ENCODE measurements at regions not wholly inside any gene's neighbourhood (a gene's known extent, or its start where the extent isn't known, plus 50 kb on each side); places are given as distances from the start of the nearest gene placed in this dataset.

DNA sequence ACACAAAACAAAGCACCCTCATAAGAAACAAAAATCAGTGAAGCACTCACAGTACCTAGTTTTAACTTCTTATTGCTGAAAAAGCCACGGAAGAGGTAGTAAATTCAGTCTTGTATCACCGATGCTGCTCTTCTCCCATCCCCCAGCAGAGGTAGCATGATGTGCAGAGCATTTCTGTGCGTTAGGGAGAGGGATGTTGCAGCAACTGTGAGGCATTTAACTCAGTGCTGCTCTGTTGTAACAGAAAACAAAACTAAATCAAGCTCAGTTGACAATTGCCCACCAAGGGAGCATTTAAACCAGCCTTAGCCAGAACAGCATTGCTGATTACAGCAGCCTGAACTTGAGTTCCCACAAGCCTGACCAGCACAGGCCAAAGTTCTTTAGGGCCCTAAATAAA lies 1279.7 kb upstream of the ADGRL3 start:
- no peak overlapping the region for H3K9ac ChIP-seq (ENCODE audit: low read length)

DNA sequence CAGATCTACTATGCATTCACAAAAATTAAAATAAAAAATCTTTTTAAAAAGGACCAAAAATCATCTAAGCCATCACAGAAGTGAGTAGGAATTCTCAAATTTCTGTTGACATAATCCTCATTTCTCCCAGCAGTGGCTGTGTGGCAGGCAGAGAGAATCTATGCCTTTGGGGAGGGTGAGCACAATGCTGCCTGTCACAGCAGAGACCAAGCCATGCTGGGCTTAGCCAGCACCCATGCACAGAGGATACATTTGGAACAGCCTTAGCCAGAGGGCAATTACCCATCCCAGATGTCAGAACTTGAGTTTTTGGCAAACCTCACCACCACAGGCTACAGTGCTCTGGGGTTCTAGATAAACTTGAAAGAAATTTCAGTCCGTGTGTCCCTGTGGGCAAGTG lies 1274.8 kb upstream of the ADGRL3 start:
- Histone ChIP-seq H3K27ac (ENCODE audit: low read length) (no peak overlapping the region), H3K36me3 (ENCODE audit: control insufficient read depth, low read depth, low read length) (no peaks in the 10 kb centered on the region), H3K9ac (ENCODE audit: low read length) (no peak overlapping the region), H3K4me1 (ENCODE audit: control insufficient read depth, low read depth, low read length) (no peaks in the 10 kb centered on the region), H3K9me3 (ENCODE audit: control insufficient read depth, low read depth, low read length) (no peaks in the 10 kb centered on the region), H3K27me3 (ENCODE audit: control insufficient read depth, insufficient read depth, low read length) (no peaks in the 10 kb centered on the region), H3K4me3 (ENCODE audit: low read length) (no peak overlapping the region)

More for the DNA sequence above, 1279.7 kb upstream of the ADGRL3 start:
- Histone ChIP-seq H3K27me3 (ENCODE audit: control insufficient read depth, insufficient read depth, low read length) (no peaks in the 10 kb centered on the region), H3K9me3 (ENCODE audit: control insufficient read depth, low read depth, low read length) (no peaks in the 10 kb centered on the region), H3K36me3 (ENCODE audit: control insufficient read depth, low read depth, low read length) (no peaks in the 10 kb centered on the region), H3K4me3 (ENCODE audit: low read length) (no peak overlapping the region), H3K4me1 (ENCODE audit: control insufficient read depth, low read depth, low read length) (no peaks in the 10 kb centered on the region), H3K27ac (ENCODE audit: low read length) (no peak overlapping the region)

DNA sequence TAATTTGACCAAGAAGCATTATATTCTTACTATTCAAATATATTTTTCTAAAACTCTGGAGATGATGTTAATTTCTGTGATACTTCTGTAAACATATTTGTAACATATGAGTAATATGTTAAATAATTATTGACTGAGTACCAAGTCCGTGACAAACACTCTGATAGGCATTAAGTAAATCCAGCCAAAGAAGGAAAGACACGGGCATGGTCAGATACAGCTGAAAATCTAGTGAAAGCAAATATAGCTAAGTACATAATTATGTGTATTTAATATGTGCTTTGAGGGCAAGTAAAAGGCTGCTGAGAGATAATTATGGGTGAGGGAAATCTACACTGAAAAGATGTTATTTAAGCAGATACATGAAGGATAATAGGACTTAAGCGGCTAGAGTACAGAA lies 1263.6 kb upstream of the ADGRL3 start:
- Histone ChIP-seq H3K27me3 (ENCODE audit: control insufficient read depth, insufficient read depth, low read length) (no peaks in the 10 kb centered on the region), H3K4me3 (ENCODE audit: low read length) (no peak overlapping the region), H3K9me3 (ENCODE audit: control insufficient read depth, low read depth, low read length) (peaks cover 2% of the 10 kb centered on the region), H3K27ac (ENCODE audit: low read length) (no peak overlapping the region), H3K4me1 (ENCODE audit: control insufficient read depth, low read depth, low read length) (no peaks in the 10 kb centered on the region), H3K9ac (ENCODE audit: low read length) (no peak overlapping the region), H3K36me3 (ENCODE audit: control insufficient read depth, low read depth, low read length) (no peaks in the 10 kb centered on the region)

DNA sequence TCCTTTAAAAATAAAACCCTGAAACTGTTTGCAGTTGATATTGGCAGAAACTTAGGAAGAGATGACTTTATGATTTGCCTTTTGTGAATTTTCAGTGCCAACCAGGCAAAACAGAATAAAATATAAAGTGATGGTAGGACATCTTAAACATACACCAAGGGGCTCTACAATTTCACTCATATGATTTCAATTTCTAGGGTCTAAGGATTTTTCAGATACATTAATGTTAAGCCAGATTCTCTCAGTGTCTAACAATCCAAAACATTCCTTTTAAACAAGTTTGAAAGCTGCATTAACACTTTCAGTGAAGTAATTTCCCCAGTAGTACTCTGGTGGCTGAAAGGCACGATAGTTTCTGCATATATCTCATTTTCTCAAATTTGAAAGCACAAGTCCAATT lies 1262.0 kb upstream of the ADGRL3 start:
- peaks cover 2% of the 10 kb centered on the region for H3K9me3 ChIP-seq (ENCODE audit: control insufficient read depth, low read depth, low read length)
- H3K27ac ChIP-seq (ENCODE audit: low read length) = no peak overlapping the region
- H3K36me3 ChIP-seq (ENCODE audit: control insufficient read depth, low read depth, low read length) = no peaks in the 10 kb centered on the region
- no peak overlapping the region for H3K4me3 ChIP-seq (ENCODE audit: low read length)
- H3K27me3 ChIP-seq (ENCODE audit: control insufficient read depth, insufficient read depth, low read length) = no peaks in the 10 kb centered on the region
- H3K9ac ChIP-seq (ENCODE audit: low read length) = no peak overlapping the region
- no peaks in the 10 kb centered on the region for H3K4me1 ChIP-seq (ENCODE audit: control insufficient read depth, low read depth, low read length)

DNA sequence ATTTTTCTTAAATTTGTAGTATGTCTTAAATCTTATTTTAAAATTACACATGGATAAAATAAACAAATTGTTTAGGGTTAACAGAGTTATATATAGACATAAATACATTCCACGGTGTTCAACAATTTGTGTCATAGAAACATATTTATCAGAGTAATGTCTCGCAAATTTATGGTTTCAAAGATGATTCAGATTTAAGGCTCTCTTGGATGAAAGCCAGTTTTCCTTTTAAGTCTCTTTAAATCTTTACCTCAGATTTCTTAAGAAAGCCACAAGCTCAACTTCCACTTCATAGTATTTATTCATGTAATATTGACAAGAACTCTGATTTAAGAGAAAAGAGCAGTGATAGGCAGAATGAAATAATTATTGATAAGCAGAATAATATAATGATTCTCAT lies 1254.8 kb upstream of the ADGRL3 start:
- H3K27me3 ChIP-seq (ENCODE audit: control insufficient read depth, insufficient read depth, low read length) = no peaks in the 10 kb centered on the region
- H3K27ac ChIP-seq (ENCODE audit: low read length) = no peak overlapping the region
- H3K36me3 ChIP-seq (ENCODE audit: control insufficient read depth, low read depth, low read length) = no peaks in the 10 kb centered on the region
- H3K4me1 ChIP-seq (ENCODE audit: control insufficient read depth, low read depth, low read length) = no peaks in the 10 kb centered on the region
- no peak overlapping the region for H3K4me3 ChIP-seq (ENCODE audit: low read length)
- H3K9ac ChIP-seq (ENCODE audit: low read length) = no peak overlapping the region
- H3K9me3 ChIP-seq (ENCODE audit: control insufficient read depth, low read depth, low read length) = peaks cover 2% of the 10 kb centered on the region

DNA sequence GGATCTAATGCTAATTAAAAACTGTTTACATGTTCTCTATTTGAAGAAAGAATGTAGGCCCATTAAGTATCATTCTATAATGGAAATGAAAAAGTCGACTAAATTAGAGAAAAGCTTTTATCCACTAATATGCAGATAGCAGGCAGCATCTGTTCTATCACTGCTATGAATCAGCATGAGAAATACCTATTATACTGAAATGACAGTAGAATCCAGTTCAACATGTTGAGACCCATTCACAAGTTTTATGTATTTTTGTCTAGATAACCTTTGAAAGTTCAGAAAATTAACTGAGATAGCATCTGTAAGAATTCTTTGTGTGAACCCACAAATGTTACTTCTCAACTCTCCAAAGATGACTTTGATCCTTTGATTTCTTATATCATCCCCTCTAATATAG lies 1254.4 kb upstream of the ADGRL3 start:
- H3K36me3 ChIP-seq (ENCODE audit: control insufficient read depth, low read depth, low read length) = no peaks in the 10 kb centered on the region
- H3K27me3 ChIP-seq (ENCODE audit: control insufficient read depth, insufficient read depth, low read length) = no peaks in the 10 kb centered on the region
- H3K9ac ChIP-seq (ENCODE audit: low read length) = no peak overlapping the region
- no peak overlapping the region for H3K27ac ChIP-seq (ENCODE audit: low read length)
- H3K4me1 ChIP-seq (ENCODE audit: control insufficient read depth, low read depth, low read length) = no peaks in the 10 kb centered on the region
- H3K4me3 ChIP-seq (ENCODE audit: low read length) = no peak overlapping the region
- peaks cover 2% of the 10 kb centered on the region for H3K9me3 ChIP-seq (ENCODE audit: control insufficient read depth, low read depth, low read length)

DNA sequence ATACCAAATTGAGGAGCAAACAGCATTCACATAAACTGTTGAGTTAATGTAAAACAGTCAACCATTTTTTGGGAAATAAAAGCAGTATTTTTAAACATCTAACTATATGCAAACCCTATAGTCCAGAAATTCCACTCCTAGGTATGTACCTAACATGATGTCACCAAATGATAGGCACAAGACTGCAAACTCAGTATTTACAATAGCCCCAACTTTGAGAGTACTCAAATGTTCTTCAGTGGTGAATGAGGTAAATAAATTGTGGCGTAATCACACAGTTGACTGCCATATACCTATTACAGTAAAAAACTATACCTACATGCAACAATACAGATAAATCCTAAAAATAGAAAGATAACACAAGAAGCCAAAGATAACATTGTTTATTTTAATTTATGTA lies 1243.8 kb upstream of the ADGRL3 start:
- Histone ChIP-seq H3K36me3 (ENCODE audit: control insufficient read depth, low read depth, low read length) (no peaks in the 10 kb centered on the region), H3K27me3 (ENCODE audit: control insufficient read depth, insufficient read depth, low read length) (no peaks in the 10 kb centered on the region), H3K9ac (ENCODE audit: low read length) (no peak overlapping the region), H3K4me1 (ENCODE audit: control insufficient read depth, low read depth, low read length) (no peaks in the 10 kb centered on the region), H3K4me3 (ENCODE audit: low read length) (no peak overlapping the region), H3K27ac (ENCODE audit: low read length) (no peak overlapping the region), H3K9me3 (ENCODE audit: control insufficient read depth, low read depth, low read length) (no peaks in the 10 kb centered on the region)

DNA sequence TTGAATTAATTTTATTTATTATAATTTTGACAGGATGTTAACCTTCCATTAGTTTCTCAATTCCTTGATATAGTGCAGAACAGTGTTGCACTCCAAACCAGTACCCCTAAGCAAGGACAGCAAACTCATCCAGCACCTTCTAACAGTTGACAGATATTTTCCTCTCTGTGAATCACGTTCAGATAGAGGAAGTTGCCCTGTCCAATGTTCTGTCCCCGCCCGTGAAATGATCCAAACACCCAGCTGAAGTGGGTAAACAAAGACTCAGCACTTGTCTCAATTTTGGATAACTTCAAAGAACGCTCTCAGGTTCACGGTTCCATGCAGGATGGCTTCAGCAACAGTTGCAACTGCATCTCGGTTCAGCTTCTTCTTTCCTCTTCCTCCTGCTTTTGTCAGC lies 1240.0 kb upstream of the ADGRL3 start:
- H3K27me3 ChIP-seq (ENCODE audit: control insufficient read depth, insufficient read depth, low read length) = no peaks in the 10 kb centered on the region
- H3K4me1 ChIP-seq (ENCODE audit: control insufficient read depth, low read depth, low read length) = no peaks in the 10 kb centered on the region
- no peak overlapping the region for H3K27ac ChIP-seq (ENCODE audit: low read length)
- no peak overlapping the region for H3K9ac ChIP-seq (ENCODE audit: low read length)
- no peaks in the 10 kb centered on the region for H3K9me3 ChIP-seq (ENCODE audit: control insufficient read depth, low read depth, low read length)
- H3K36me3 ChIP-seq (ENCODE audit: control insufficient read depth, low read depth, low read length) = no peaks in the 10 kb centered on the region
- no peak overlapping the region for H3K4me3 ChIP-seq (ENCODE audit: low read length)

DNA sequence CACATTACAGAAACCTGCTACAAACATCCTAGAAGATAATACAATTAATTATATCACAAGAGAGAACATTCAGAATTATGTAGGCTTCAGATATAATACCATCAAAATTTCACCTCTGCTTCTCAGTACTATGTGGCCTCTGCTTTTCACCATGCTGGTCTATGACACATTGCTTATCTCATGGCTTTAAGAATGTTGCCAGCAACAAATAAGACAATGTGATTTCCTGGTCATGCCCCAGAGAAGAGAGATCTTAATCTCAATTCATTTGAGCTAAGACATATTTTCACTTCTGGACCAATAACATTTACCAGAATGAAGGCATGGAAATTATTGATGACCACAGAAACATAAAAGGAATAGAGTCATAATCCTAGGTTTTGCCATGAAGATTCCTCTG lies 1233.4 kb upstream of the ADGRL3 start:
- H3K4me3 ChIP-seq (ENCODE audit: low read length) = no peak overlapping the region
- H3K36me3 ChIP-seq (ENCODE audit: control insufficient read depth, low read depth, low read length) = no peaks in the 10 kb centered on the region
- no peaks in the 10 kb centered on the region for H3K27me3 ChIP-seq (ENCODE audit: control insufficient read depth, insufficient read depth, low read length)
- no peak overlapping the region for H3K9ac ChIP-seq (ENCODE audit: low read length)
- no peaks in the 10 kb centered on the region for H3K9me3 ChIP-seq (ENCODE audit: control insufficient read depth, low read depth, low read length)
- no peaks in the 10 kb centered on the region for H3K4me1 ChIP-seq (ENCODE audit: control insufficient read depth, low read depth, low read length)
- no peak overlapping the region for H3K27ac ChIP-seq (ENCODE audit: low read length)

DNA sequence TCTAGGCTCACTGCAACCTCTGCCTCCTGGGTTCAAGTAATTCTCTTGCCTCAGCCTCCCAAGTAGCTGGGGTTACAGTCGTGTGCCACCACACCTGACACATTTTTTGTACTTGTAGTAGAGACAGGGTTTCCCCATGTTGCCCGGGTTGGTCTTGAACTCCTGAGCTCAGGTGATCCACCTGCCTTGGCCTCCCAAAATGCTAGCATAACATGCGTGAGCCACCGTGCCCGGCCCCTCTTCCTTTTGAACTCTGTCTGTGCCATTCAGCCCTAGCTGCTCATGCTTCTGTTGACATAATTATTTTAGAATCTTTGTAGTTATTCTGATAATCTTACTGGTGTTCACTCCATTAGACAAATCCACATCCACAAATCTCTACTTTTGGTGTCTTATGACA lies 1231.3 kb upstream of the ADGRL3 start:
- no peak overlapping the region for H3K27ac ChIP-seq (ENCODE audit: low read length)
- H3K4me1 ChIP-seq (ENCODE audit: control insufficient read depth, low read depth, low read length) = no peaks in the 10 kb centered on the region
- no peaks in the 10 kb centered on the region for H3K27me3 ChIP-seq (ENCODE audit: control insufficient read depth, insufficient read depth, low read length)
- no peaks in the 10 kb centered on the region for H3K9me3 ChIP-seq (ENCODE audit: control insufficient read depth, low read depth, low read length)
- no peak overlapping the region for H3K9ac ChIP-seq (ENCODE audit: low read length)
- no peaks in the 10 kb centered on the region for H3K36me3 ChIP-seq (ENCODE audit: control insufficient read depth, low read depth, low read length)
- no peak overlapping the region for H3K4me3 ChIP-seq (ENCODE audit: low read length)

DNA sequence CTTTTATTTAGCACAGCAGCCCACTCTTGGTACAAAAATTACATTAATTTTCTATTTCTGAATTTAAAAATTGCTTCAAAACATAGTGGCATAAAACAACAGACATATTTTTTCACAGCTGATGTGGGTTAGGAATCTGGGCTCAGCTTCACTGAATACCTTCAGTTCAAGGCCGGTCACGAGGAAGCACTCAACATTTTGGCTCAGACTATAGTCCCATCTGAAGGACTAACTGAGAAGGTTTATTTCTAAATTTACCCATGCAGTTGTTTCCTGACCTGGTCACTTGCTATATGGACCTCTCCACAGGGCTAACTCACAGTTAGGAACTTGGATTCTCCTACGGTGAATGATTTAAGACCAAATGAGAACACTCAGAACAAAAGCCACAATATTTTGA lies 1230.2 kb upstream of the ADGRL3 start:
- H3K9ac ChIP-seq (ENCODE audit: low read length) = no peak overlapping the region
- no peaks in the 10 kb centered on the region for H3K4me1 ChIP-seq (ENCODE audit: control insufficient read depth, low read depth, low read length)
- H3K4me3 ChIP-seq (ENCODE audit: low read length) = no peak overlapping the region
- no peaks in the 10 kb centered on the region for H3K9me3 ChIP-seq (ENCODE audit: control insufficient read depth, low read depth, low read length)
- no peaks in the 10 kb centered on the region for H3K36me3 ChIP-seq (ENCODE audit: control insufficient read depth, low read depth, low read length)
- H3K27me3 ChIP-seq (ENCODE audit: control insufficient read depth, insufficient read depth, low read length) = no peaks in the 10 kb centered on the region
- H3K27ac ChIP-seq (ENCODE audit: low read length) = no peak overlapping the region

DNA sequence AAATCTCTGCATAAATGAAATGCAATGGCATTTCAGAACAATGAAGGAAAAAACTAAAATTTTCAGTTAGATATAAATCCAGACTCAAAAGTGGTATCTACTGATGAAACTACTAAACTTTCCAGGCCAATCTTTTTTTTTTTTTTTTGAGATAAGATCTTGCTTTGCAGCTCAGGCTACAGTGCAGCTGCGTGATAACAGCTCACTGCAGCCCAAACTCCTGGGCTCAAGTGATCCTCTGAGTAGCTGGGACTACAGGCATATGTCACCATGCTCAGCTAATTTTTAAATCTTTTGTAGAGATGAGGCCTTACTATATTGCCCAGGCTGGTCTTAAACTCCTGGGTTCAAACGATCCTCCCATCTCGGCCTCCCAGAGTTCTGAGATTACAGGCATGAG lies 1228.2 kb upstream of the ADGRL3 start:
- H3K36me3 ChIP-seq (ENCODE audit: control insufficient read depth, low read depth, low read length) = no peaks in the 10 kb centered on the region
- H3K27ac ChIP-seq (ENCODE audit: low read length) = no peak overlapping the region
- H3K9ac ChIP-seq (ENCODE audit: low read length) = no peak overlapping the region
- H3K9me3 ChIP-seq (ENCODE audit: control insufficient read depth, low read depth, low read length) = no peaks in the 10 kb centered on the region
- no peaks in the 10 kb centered on the region for H3K27me3 ChIP-seq (ENCODE audit: control insufficient read depth, insufficient read depth, low read length)
- no peak overlapping the region for H3K4me3 ChIP-seq (ENCODE audit: low read length)
- H3K4me1 ChIP-seq (ENCODE audit: control insufficient read depth, low read depth, low read length) = no peaks in the 10 kb centered on the region

DNA sequence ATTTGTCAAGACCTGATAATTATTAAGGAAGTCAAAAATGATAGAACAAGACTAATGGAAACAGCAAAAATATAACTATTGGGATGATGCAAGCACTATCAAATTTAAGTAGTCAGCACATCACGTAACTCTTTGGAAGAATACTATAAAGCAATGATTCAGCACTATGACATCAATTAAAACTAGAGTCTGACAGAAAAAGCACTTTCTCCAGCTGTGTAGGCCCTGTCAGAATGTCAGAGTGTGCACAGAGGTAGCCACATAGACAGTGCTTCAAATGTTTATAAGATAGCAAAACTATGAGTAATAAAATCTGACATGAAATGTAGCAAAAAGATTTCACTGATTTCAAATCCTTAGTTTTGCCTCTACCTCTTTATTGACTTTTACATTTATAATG lies 1226.6 kb upstream of the ADGRL3 start:
- Histone ChIP-seq H3K27me3 (ENCODE audit: control insufficient read depth, insufficient read depth, low read length) (no peaks in the 10 kb centered on the region), H3K4me1 (ENCODE audit: control insufficient read depth, low read depth, low read length) (no peaks in the 10 kb centered on the region), H3K27ac (ENCODE audit: low read length) (no peak overlapping the region), H3K36me3 (ENCODE audit: control insufficient read depth, low read depth, low read length) (no peaks in the 10 kb centered on the region), H3K4me3 (ENCODE audit: low read length) (no peak overlapping the region), H3K9me3 (ENCODE audit: control insufficient read depth, low read depth, low read length) (no peaks in the 10 kb centered on the region), H3K9ac (ENCODE audit: low read length) (no peak overlapping the region)

All from iPS-18a (cell line).